ENCODE measurements at regions not wholly inside any gene's neighbourhood (a gene's known extent, or its start where the extent isn't known, plus 50 kb on each side); places are given as distances from the start of the nearest gene placed in this dataset.

- TF ChIP-seq CTCF (IDR thresholded peaks at IDR 0.05) = no peak
- Mint-ChIP-seq H3K4me3 (no peak overlapping the region), H3K27ac (no peak overlapping the region), H3K4me1 (no peaks in the 10 kb centered on the region), H3K36me3 (ENCODE audit: low read depth) (no peaks in the 10 kb centered on the region), H3K27me3 (ENCODE audit: low read depth, poor library complexity) (no peaks in the 10 kb centered on the region), H3K9me3 (no peaks in the 10 kb centered on the region)
- DNase-seq = no peak
These were observed 341.8 kb upstream of the CNTNAP2 start for GRCh38 chr7:145774777-145775176.

GRCh38 chr7:145753004-145753403 lies 363.6 kb upstream of the CNTNAP2 start:
- H3K27ac Mint-ChIP-seq = no peak overlapping the region

GRCh38 chr7:145737617-145738016 lies 379.0 kb upstream of the CNTNAP2 start:
- no peaks in the 10 kb centered on the region for H3K27me3 Mint-ChIP-seq (ENCODE audit: low read depth, poor library complexity)
- DNase-seq = no peak
- H3K9me3 Mint-ChIP-seq = no peaks in the 10 kb centered on the region
- no peaks in the 10 kb centered on the region for H3K4me1 Mint-ChIP-seq
- no peak overlapping the region for H3K27ac Mint-ChIP-seq
- H3K36me3 Mint-ChIP-seq (ENCODE audit: low read depth) = no peaks in the 10 kb centered on the region
- H3K4me3 Mint-ChIP-seq = no peak overlapping the region
- TF ChIP-seq CTCF (IDR thresholded peaks at IDR 0.05) = no peak

More at GRCh38 chr7:145753004-145753403, 363.6 kb upstream of the CNTNAP2 start:
- TF ChIP-seq CTCF (IDR thresholded peaks at IDR 0.05) = no peak
- Mint-ChIP-seq H3K27me3 (ENCODE audit: low read depth, poor library complexity) (peaks cover 4% of the 10 kb centered on the region), H3K4me3 (no peak overlapping the region), H3K4me1 (no peaks in the 10 kb centered on the region), H3K9me3 (no peaks in the 10 kb centered on the region), H3K36me3 (ENCODE audit: low read depth) (no peaks in the 10 kb centered on the region)
- no peak for DNase-seq

GRCh38 chr7:145735061-145735460 lies 381.5 kb upstream of the CNTNAP2 start:
- no peaks in the 10 kb centered on the region for H3K4me1 Mint-ChIP-seq
- TF ChIP-seq CTCF (IDR thresholded peaks at IDR 0.05) = no peak
- H3K36me3 Mint-ChIP-seq (ENCODE audit: low read depth) = no peaks in the 10 kb centered on the region
- H3K27ac Mint-ChIP-seq = no peak overlapping the region
- DNase-seq = no peak
- no peak overlapping the region for H3K4me3 Mint-ChIP-seq
- no peaks in the 10 kb centered on the region for H3K9me3 Mint-ChIP-seq
- no peaks in the 10 kb centered on the region for H3K27me3 Mint-ChIP-seq (ENCODE audit: low read depth, poor library complexity)

GRCh38 chr7:145732521-145732920 lies 384.1 kb upstream of the CNTNAP2 start:
- H3K36me3 Mint-ChIP-seq (ENCODE audit: low read depth) = no peaks in the 10 kb centered on the region
- no peak overlapping the region for H3K4me3 Mint-ChIP-seq
- H3K27ac Mint-ChIP-seq = no peak overlapping the region
- H3K9me3 Mint-ChIP-seq = no peaks in the 10 kb centered on the region
- DNase-seq = no peak
- TF ChIP-seq CTCF (IDR thresholded peaks at IDR 0.05) = no peak
- no peaks in the 10 kb centered on the region for H3K27me3 Mint-ChIP-seq (ENCODE audit: low read depth, poor library complexity)
- no peaks in the 10 kb centered on the region for H3K4me1 Mint-ChIP-seq

GRCh38 chr7:145729691-145730090 lies 386.9 kb upstream of the CNTNAP2 start:
- no peaks in the 10 kb centered on the region for H3K9me3 Mint-ChIP-seq
- no peaks in the 10 kb centered on the region for H3K4me1 Mint-ChIP-seq
- no peak overlapping the region for H3K4me3 Mint-ChIP-seq
- H3K36me3 Mint-ChIP-seq (ENCODE audit: low read depth) = no peaks in the 10 kb centered on the region
- TF ChIP-seq CTCF (IDR thresholded peaks at IDR 0.05) = no peak
- no peak for DNase-seq
- no peak overlapping the region for H3K27ac Mint-ChIP-seq
- no peaks in the 10 kb centered on the region for H3K27me3 Mint-ChIP-seq (ENCODE audit: low read depth, poor library complexity)

All from nephron progenitor cell (in vitro differentiated cells).